ENCODE measurements at regions not wholly inside any gene's neighbourhood (a gene's known extent, or its start where the extent isn't known, plus 50 kb on each side); places are given as distances from the start of the nearest gene placed in this dataset.

- Histone ChIP-seq H3K27ac (no peak overlapping the region), H3K27me3 (no peaks in the 10 kb centered on the region), H2AFZ (no peak overlapping the region), H3K4me3 (no peak overlapping the region), H3K36me3 (replicated peaks; ENCODE audit: insufficient read depth, low read depth) (no peaks in the 10 kb centered on the region), H3K9me2 (replicated peaks; ENCODE audit: insufficient read depth) (no peaks in the 10 kb centered on the region), H3K4me1 (ENCODE audit: insufficient read depth) (no peaks in the 10 kb centered on the region), H3K79me2 (no peaks in the 10 kb centered on the region), H3K4me2 (no peak overlapping the region), H3K9me3 (ENCODE audit: low read depth) (no peaks in the 10 kb centered on the region), H4K20me1 (ENCODE audit: insufficient read depth, poor library complexity, severe bottlenecking) (no peaks in the 10 kb centered on the region)
- 95% methylated on average over 12 of the region's 12 CpGs for WGBS (ENCODE audit: low lambda C conversion rate, missing lambda C conversion rate)
- TF ChIP-seq CTCF (IDR thresholded peaks at IDR 0.05; ENCODE audit: poor library complexity) (no peak), EZH2 (IDR thresholded peaks at IDR 0.05; ENCODE audit: borderline replicate concordance) (no peak)
- DNase-seq (ENCODE audit: low spot score), result no peak
Measured at GRCh38 chr17:14748036-14748710, 447.3 kb downstream of the HS3ST3B1 start.

DNA sequence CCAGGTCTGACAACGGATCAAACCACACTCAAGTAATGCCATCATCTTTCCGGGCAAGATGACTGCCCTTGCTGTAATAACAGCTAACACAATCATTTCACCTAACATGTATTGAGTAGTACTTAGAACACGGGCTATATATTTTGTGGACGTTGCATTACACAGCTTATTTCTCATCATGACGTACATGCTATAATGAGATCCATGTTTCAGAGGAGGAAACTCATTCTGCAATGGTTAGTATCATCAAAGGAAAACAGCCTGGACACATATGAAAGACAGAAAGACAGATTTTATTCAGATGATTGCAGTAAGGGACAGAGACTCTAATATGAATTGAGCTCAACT, 446.7 kb downstream of the HS3ST3B1 start:
- no peaks in the 10 kb centered on the region for H3K4me1 ChIP-seq (ENCODE audit: insufficient read depth)
- no peaks in the 10 kb centered on the region for H3K9me2 ChIP-seq (replicated peaks; ENCODE audit: insufficient read depth)
- H3K27ac ChIP-seq, result no peak overlapping the region
- no peak for TF ChIP-seq EZH2phosphoT487 (IDR thresholded peaks at IDR 0.05; ENCODE audit: low read depth, severe bottlenecking, unreplicated experiment)
- TF ChIP-seq CTCF (IDR thresholded peaks at IDR 0.05; ENCODE audit: poor library complexity), result no peak
- no peak for TF ChIP-seq EZH2 (IDR thresholded peaks at IDR 0.05; ENCODE audit: borderline replicate concordance)
- H4K20me1 ChIP-seq (ENCODE audit: insufficient read depth, poor library complexity, severe bottlenecking), result no peaks in the 10 kb centered on the region
- 81% methylated on average over 5 of the region's 5 CpGs for WGBS (ENCODE audit: low lambda C conversion rate, missing lambda C conversion rate)
- H3K4me2 ChIP-seq, result no peak overlapping the region
- H2AFZ ChIP-seq, result no peak overlapping the region
- no peaks in the 10 kb centered on the region for H3K27me3 ChIP-seq
- H3K79me2 ChIP-seq, result no peaks in the 10 kb centered on the region
- DNase-seq (ENCODE audit: low spot score), result no peak
- H3K9me3 ChIP-seq (ENCODE audit: low read depth), result no peaks in the 10 kb centered on the region
- H3K4me3 ChIP-seq, result no peak overlapping the region
- H3K36me3 ChIP-seq (replicated peaks; ENCODE audit: insufficient read depth, low read depth), result no peaks in the 10 kb centered on the region

GRCh38 chr17:14746822-14747602, 446.1 kb downstream of the HS3ST3B1 start:
- H3K36me3 ChIP-seq (replicated peaks; ENCODE audit: insufficient read depth, low read depth), result no peaks in the 10 kb centered on the region
- no peaks in the 10 kb centered on the region for H3K27me3 ChIP-seq
- no peak for TF ChIP-seq EZH2 (IDR thresholded peaks at IDR 0.05; ENCODE audit: borderline replicate concordance)
- no peak for TF ChIP-seq EZH2phosphoT487 (IDR thresholded peaks at IDR 0.05; ENCODE audit: low read depth, severe bottlenecking, unreplicated experiment)
- no peak for TF ChIP-seq CTCF (IDR thresholded peaks at IDR 0.05; ENCODE audit: poor library complexity)
- H3K4me3 ChIP-seq, result no peak overlapping the region
- no peak for DNase-seq (ENCODE audit: low spot score)
- H2AFZ ChIP-seq, result no peak overlapping the region
- no peaks in the 10 kb centered on the region for H3K9me2 ChIP-seq (replicated peaks; ENCODE audit: insufficient read depth)
- no peaks in the 10 kb centered on the region for H4K20me1 ChIP-seq (ENCODE audit: insufficient read depth, poor library complexity, severe bottlenecking)
- no peaks in the 10 kb centered on the region for H3K4me1 ChIP-seq (ENCODE audit: insufficient read depth)
- H3K27ac ChIP-seq, result no peak overlapping the region
- no peaks in the 10 kb centered on the region for H3K9me3 ChIP-seq (ENCODE audit: low read depth)
- H3K4me2 ChIP-seq, result no peak overlapping the region
- H3K79me2 ChIP-seq, result no peaks in the 10 kb centered on the region
- 70% methylated on average over 8 of the region's 8 CpGs for WGBS (ENCODE audit: low lambda C conversion rate, missing lambda C conversion rate)

All from hepatocyte (in vitro differentiated cells).